AG04450 (cell line): ENCODE measurements at regions not wholly inside any gene's neighbourhood (a gene's known extent, or its start where the extent isn't known, plus 50 kb on each side); places are given as distances from the start of the nearest gene placed in this dataset.

Source experiments
- CTCF ChIA-PET: fragments of 300-600, 350-600 bp; formaldehyde crosslinking; extraction: SDS; loops from one replicate; lab custom pipeline; 2022; ENCODE audit warnings: antibody characterized with exemption, inconsistent platforms; lab: Charles Lee
- POLR2A ChIA-PET: fragments of 350-600 bp; formaldehyde crosslinking; extraction: SDS; loops from one replicate; lab custom pipeline; 2021; ENCODE audit warnings: antibody characterized with exemption, inconsistent platforms; lab: Yijun Ruan, JAX
- DNase-seq: peaks from one replicate; pipeline ENCODE4 v3.0.0-alpha.2; 2011; ENCODE audit warnings: low read depth, low spot score
- H3K27ac ChIP-seq: one replicate; pipeline ENCODE4 v1.5.1; 2012; ENCODE audit warnings: low read depth, low read length, control low read depth
- H3K27me3 ChIP-seq: one replicate; pipeline ENCODE4 v1.6.0; 2012; ENCODE audit warnings: low read length; ENCODE audit not compliant: control insufficient read depth, insufficient read depth
- H3K4me3 ChIP-seq: 2 replicates; pipeline ENCODE4 v1.5.1; 2011; ENCODE audit warnings: mild to moderate bottlenecking, low read depth, low read length, control low read depth
- H3K9me3 ChIP-seq: 2 replicates; pipeline ENCODE4 v1.5.1; 2012; ENCODE audit warnings: low read length; ENCODE audit not compliant: control insufficient read depth, insufficient read depth
- CTCF ChIP-seq: IDR thresholded peaks from 2 replicates; pipeline ENCODE4 v1.5.1; 2011; ENCODE audit warnings: low read depth, low read length, control low read depth, inconsistent platforms

GRCh38 chrX:125709074-125709473 is 389.4 kb downstream of the TEX13C start:
- ChIA-PET POLR2A (no interaction called here), CTCF (no interaction called here)
- no peak for TF ChIP-seq CTCF
- Histone ChIP-seq H3K9me3 (peaks cover 34% of the 10 kb centered on the region), H3K4me3 (no peak overlapping the region), H3K27me3 (no peaks in the 10 kb centered on the region), H3K27ac (no peak overlapping the region)
- no peak for DNase-seq

- H3K9me3 ChIP-seq, result peaks cover 34% of the 10 kb centered on the region
- ChIA-PET POLR2A (no interaction called here), CTCF (no interaction called here)
Measured at GRCh38 chrX:125709532-125709931, 389.9 kb downstream of the TEX13C start.

GRCh38 chrX:125710403-125711062 is 390.9 kb downstream of the TEX13C start:
- Histone ChIP-seq H3K9me3 (peaks cover 27% of the 10 kb centered on the region), H3K4me3 (no peak overlapping the region), H3K27ac (no peak overlapping the region), H3K27me3 (no peaks in the 10 kb centered on the region)
- CTCF ChIA-PET, result no interaction called here
- DNase-seq, result no peak
- POLR2A ChIA-PET, result no interaction called here
- TF ChIP-seq CTCF, result no peak

More at GRCh38 chrX:125709532-125709931, 389.9 kb downstream of the TEX13C start:
- Histone ChIP-seq H3K4me3 (no peak overlapping the region), H3K27me3 (no peaks in the 10 kb centered on the region), H3K27ac (no peak overlapping the region)
- no peak for TF ChIP-seq CTCF
- DNase-seq, result no peak

GRCh38 chrX:125711103-125711502 is 391.4 kb downstream of the TEX13C start:
- ChIA-PET POLR2A (no interaction called here), CTCF (no interaction called here)
- no peak for TF ChIP-seq CTCF
- Histone ChIP-seq H3K27me3 (no peaks in the 10 kb centered on the region), H3K4me3 (no peak overlapping the region), H3K27ac (no peak overlapping the region), H3K9me3 (peaks cover 26% of the 10 kb centered on the region)
- DNase-seq, result no peak

- ChIA-PET POLR2A (no interaction called here), CTCF (no interaction called here)
- Histone ChIP-seq H3K27me3 (no peaks in the 10 kb centered on the region), H3K9me3 (peaks cover 26% of the 10 kb centered on the region), H3K27ac (no peak overlapping the region), H3K4me3 (no peak overlapping the region)
- TF ChIP-seq CTCF, result no peak
- no peak for DNase-seq
Measured at GRCh38 chrX:125713633-125714032, 394.0 kb downstream of the TEX13C start.
